Smooth muscle cell (in vitro differentiated cells): ENCODE measurements at regions not wholly inside any gene's neighbourhood (a gene's known extent, or its start where the extent isn't known, plus 50 kb on each side); places are given as distances from the start of the nearest gene placed in this dataset.
A peak's percentile ranks its signal among the peaks of the same experiment; 100 is the strongest.

ENCODE experiments used
- DNase-seq: peaks from one replicate; lab custom pipeline; 2025; ENCODE audit not compliant: unreplicated experiment; lab: John Stamatoyannopoulos, UW
- H2AFZ ChIP-seq: fragments of 200-600 bp; sonication (generic); 2 replicates; pipeline ENCODE4 v1.6.0; 2016; ENCODE audit warnings: antibody characterized with exemption, low read depth, mild to moderate bottlenecking
- H3F3A ChIP-seq: fragments of 200-600 bp; sonication (generic); 2 replicates; pipeline ENCODE4 v1.6.0; 2017; ENCODE audit warnings: antibody characterized with exemption, low read depth
- H3K27ac ChIP-seq: fragments of 200-600 bp; sonication (generic); 2 replicates; pipeline ENCODE4 v1.5.1; 2016; ENCODE audit warnings: low read depth, mild to moderate bottlenecking
- H3K27me3 ChIP-seq: fragments of 200-600 bp; sonication (generic); 2 replicates; pipeline ENCODE4 v1.6.1; 2016; ENCODE audit warnings: low read depth, mild to moderate bottlenecking
- H3K36me3 ChIP-seq: fragments of 200-600 bp; sonication (generic); 2 replicates; pipeline ENCODE4 v1.5.1; 2016; ENCODE audit warnings: low read depth
- H3K4me1 ChIP-seq: fragments of 200-600 bp; sonication (generic); 2 replicates; pipeline ENCODE4 v1.5.1; 2016; ENCODE audit warnings: low read depth
- H3K4me2 ChIP-seq: fragments of 200-600 bp; sonication (generic); 2 replicates; pipeline ENCODE4 v1.6.0; 2016; ENCODE audit warnings: mild to moderate bottlenecking
- H3K4me3 ChIP-seq: fragments of 200-600 bp; sonication (generic); 2 replicates; pipeline ENCODE4 v1.5.1; 2016; ENCODE audit warnings: mild to moderate bottlenecking
- H3K79me2 ChIP-seq: fragments of 200-600 bp; sonication (generic); 2 replicates; pipeline ENCODE4 v1.6.0; 2016; ENCODE audit warnings: low read depth, mild to moderate bottlenecking
- H3K9ac ChIP-seq: fragments of 200-600 bp; sonication (generic); 2 replicates; pipeline ENCODE4 v1.6.0; 2016; ENCODE audit warnings: low read depth
- H3K9me3 ChIP-seq: fragments of 200-600 bp; sonication (generic); replicated peaks from 2 replicates; pipeline ENCODE4 v1.5.1; 2016; ENCODE audit warnings: low read depth
- H4K20me1 ChIP-seq: fragments of 200-600 bp; sonication (generic); 2 replicates; pipeline ENCODE4 v1.6.0; 2016; ENCODE audit warnings: low read depth
- CTCF ChIP-seq: fragments of 200-600 bp; sonication (generic); IDR thresholded peaks from 2 replicates; pipeline ENCODE4 v1.5.1; 2017; ENCODE audit warnings: borderline replicate concordance, mild to moderate bottlenecking, antibody characterized with exemption; ENCODE audit not compliant: insufficient read depth, poor library complexity, severe bottlenecking
- WGBS: methylation state at CpG from one replicate; pipeline ENCODE4 v1.1.7; 2016; ENCODE audit warnings: low lambda C conversion rate; 5-methylcytosine and 5-hydroxymethylcytosine counted together

- no peaks in the 10 kb centered on the region for H3K79me2 ChIP-seq
- H3K27ac ChIP-seq = no peak overlapping the region
- no peak for DNase-seq
- H3K4me3 ChIP-seq = no peak overlapping the region
- peak; percentile 63 for TF ChIP-seq CTCF
- peaks cover 22% of the 10 kb centered on the region for H3K27me3 ChIP-seq
- 32% methylated on average over 7 of the region's 7 CpGs for WGBS
- no peak overlapping the region for H3K4me2 ChIP-seq
- no peak overlapping the region for H2AFZ ChIP-seq
- no peaks in the 10 kb centered on the region for H4K20me1 ChIP-seq
- no peaks in the 10 kb centered on the region for H3K9me3 ChIP-seq
- no peaks in the 10 kb centered on the region for H3K36me3 ChIP-seq
- H3F3A ChIP-seq = no peaks in the 10 kb centered on the region
- H3K9ac ChIP-seq = no peak overlapping the region
- no peaks in the 10 kb centered on the region for H3K4me1 ChIP-seq
Observed at GRCh38 chr10:84613336-84614021, 285.1 kb downstream of the CCSER2 start.

DNA sequence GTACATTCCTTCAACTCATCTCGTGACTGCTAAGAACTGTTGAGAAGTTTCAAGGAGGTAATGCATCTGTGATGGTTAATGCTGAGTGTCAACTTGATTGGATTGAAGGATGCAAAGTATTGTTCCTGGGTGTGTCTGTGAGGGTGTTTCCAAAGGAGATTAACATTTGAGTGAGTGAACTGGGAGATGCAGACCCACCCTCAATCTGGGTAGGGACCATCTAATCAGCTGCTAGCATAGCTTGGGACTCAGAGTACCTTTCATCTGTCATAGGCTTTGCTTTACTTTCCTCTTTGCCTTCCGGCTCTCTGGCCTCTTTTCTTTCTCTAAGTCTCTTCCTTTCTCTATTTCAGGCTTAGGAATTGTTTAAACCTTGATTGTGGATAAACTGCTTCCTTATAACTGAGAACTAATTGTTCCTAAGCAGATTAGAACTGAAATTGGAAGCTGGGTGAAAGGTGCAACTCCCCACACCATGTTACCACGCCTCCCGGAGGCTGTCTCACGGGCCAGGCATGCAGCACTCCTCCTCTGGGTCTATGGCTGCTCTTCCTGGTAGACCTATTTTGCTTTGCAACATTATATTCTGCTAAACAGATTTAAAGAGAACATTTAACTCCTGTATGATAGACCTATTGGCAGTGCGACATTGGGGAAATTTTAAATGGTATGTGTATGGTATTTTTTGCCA lies 298.2 kb downstream of the CCSER2 start:
- Histone ChIP-seq H3K36me3 (no peaks in the 10 kb centered on the region), H3K27me3 (no peaks in the 10 kb centered on the region), H3K4me3 (no peak overlapping the region), H2AFZ (no peak overlapping the region), H3K4me1 (no peaks in the 10 kb centered on the region), H3K27ac (no peak overlapping the region), H3K79me2 (no peaks in the 10 kb centered on the region), H3K4me2 (no peak overlapping the region), H3K9me3 (no peaks in the 10 kb centered on the region), H3K9ac (no peak overlapping the region), H4K20me1 (no peaks in the 10 kb centered on the region), H3F3A (no peaks in the 10 kb centered on the region)
- no peak for TF ChIP-seq CTCF
- DNase-seq = no peak
- 91% methylated on average over 6 of the region's 6 CpGs for WGBS

- WGBS = 49% methylated on average over 5 of the region's 5 CpGs
- Histone ChIP-seq H3K27ac (peak overlapping the region; percentile 81), H2AFZ (no peak overlapping the region), H3K27me3 (no peaks in the 10 kb centered on the region), H3K9me3 (no peaks in the 10 kb centered on the region), H3K9ac (peak overlapping the region; percentile 5), H3K36me3 (no peaks in the 10 kb centered on the region), H4K20me1 (no peaks in the 10 kb centered on the region), H3K4me2 (no peak overlapping the region), H3F3A (no peaks in the 10 kb centered on the region), H3K4me1 (peaks cover 6% of the 10 kb centered on the region), H3K4me3 (no peak overlapping the region), H3K79me2 (no peaks in the 10 kb centered on the region)
- no peak for DNase-seq
- no peak for TF ChIP-seq CTCF
Observed at GRCh38 chr10:84632866-84633265, 304.5 kb downstream of the CCSER2 start.
